Brain microvascular endothelial cell (primary cell): ENCODE measurements at regions not wholly inside any gene's neighbourhood (a gene's known extent, or its start where the extent isn't known, plus 50 kb on each side); places are given as distances from the start of the nearest gene placed in this dataset.
A peak's percentile ranks its signal among the peaks of the same experiment; 100 is the strongest.

Source experiments
- DNase-seq: peaks from one replicate; pipeline ENCODE4 v3.0.0-alpha.2; 2020
- H3K27ac ChIP-seq: fragments of 250-450 bp; sonication (Bioruptor Pico); 2 replicates; pipeline ENCODE4 v1.5.1; 2020; ENCODE audit warnings: mild to moderate bottlenecking, moderate library complexity
- H3K27me3 ChIP-seq: fragments of 250-450 bp; sonication (Bioruptor Pico); replicated peaks from 2 replicates; pipeline ENCODE4 v1.5.1; 2020; ENCODE audit warnings: mild to moderate bottlenecking
- H3K36me3 ChIP-seq: fragments of 250-450 bp; sonication (Bioruptor Pico); replicated peaks from 2 replicates; pipeline ENCODE4 v1.5.1; 2020; ENCODE audit warnings: mild to moderate bottlenecking
- H3K4me3 ChIP-seq: 2 replicates; pipeline ENCODE4 v1.5.1; 2011; ENCODE audit warnings: low read depth, mild to moderate bottlenecking, control low read depth, low read length, moderate library complexity
- in situ Hi-C: cut with HindIII; loops from 2 replicates; pipeline ENCODE4 v1.10.0; 2017; ENCODE audit warnings: low sequenced_read_pairs, low pct_ligation_motif_present
- TF ChIP-seq, protein P1 (sequence below): IDR thresholded peaks from 2 replicates; pipeline ENCODE4 v1.5.1; 2011; ENCODE audit warnings: low read depth, mild to moderate bottlenecking, moderate library complexity, low read length, control low read depth, inconsistent platforms; ENCODE audit errors: missing control alignments

- in situ Hi-C loops, result no loop called here
- DNase-seq, result no peak
Measured at GRCh38 chr11:91813263-91813662, 411.4 kb upstream of the FAT3 start.

DNA sequence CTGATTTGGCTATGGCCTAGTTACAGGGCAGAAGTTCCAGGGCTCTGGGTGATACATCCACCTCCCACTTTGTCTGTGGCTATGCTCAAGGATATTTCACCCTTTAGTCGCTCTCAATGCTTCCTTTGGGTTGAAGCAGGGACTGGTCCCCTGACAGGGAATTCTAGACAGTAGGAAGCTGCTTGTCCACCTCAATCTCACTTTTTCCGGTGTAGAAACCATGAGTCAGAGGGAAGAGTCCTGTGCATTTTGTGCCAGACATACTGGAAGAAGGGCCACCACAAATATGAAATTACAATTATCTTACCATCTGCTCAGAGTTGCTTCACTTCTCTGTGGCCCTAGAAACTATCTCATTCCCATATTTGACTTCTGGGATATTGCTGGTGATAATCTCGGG is 413.7 kb upstream of the FAT3 start:
- no peak for DNase-seq
- Histone ChIP-seq H3K4me3 (no peak overlapping the region), H3K36me3 (no peaks in the 10 kb centered on the region), H3K27me3 (no peaks in the 10 kb centered on the region), H3K27ac (no peak overlapping the region)
- TF ChIP-seq, protein P1, sequence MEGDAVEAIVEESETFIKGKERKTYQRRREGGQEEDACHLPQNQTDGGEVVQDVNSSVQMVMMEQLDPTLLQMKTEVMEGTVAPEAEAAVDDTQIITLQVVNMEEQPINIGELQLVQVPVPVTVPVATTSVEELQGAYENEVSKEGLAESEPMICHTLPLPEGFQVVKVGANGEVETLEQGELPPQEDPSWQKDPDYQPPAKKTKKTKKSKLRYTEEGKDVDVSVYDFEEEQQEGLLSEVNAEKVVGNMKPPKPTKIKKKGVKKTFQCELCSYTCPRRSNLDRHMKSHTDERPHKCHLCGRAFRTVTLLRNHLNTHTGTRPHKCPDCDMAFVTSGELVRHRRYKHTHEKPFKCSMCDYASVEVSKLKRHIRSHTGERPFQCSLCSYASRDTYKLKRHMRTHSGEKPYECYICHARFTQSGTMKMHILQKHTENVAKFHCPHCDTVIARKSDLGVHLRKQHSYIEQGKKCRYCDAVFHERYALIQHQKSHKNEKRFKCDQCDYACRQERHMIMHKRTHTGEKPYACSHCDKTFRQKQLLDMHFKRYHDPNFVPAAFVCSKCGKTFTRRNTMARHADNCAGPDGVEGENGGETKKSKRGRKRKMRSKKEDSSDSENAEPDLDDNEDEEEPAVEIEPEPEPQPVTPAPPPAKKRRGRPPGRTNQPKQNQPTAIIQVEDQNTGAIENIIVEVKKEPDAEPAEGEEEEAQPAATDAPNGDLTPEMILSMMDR, result no peak
- in situ Hi-C loops, result no loop called here

More at GRCh38 chr11:91813263-91813662, 411.4 kb upstream of the FAT3 start:
- Histone ChIP-seq H3K36me3 (no peaks in the 10 kb centered on the region), H3K27ac (no peak overlapping the region), H3K4me3 (no peak overlapping the region), H3K27me3 (no peaks in the 10 kb centered on the region)
- TF ChIP-seq, protein P1, result no peak

DNA sequence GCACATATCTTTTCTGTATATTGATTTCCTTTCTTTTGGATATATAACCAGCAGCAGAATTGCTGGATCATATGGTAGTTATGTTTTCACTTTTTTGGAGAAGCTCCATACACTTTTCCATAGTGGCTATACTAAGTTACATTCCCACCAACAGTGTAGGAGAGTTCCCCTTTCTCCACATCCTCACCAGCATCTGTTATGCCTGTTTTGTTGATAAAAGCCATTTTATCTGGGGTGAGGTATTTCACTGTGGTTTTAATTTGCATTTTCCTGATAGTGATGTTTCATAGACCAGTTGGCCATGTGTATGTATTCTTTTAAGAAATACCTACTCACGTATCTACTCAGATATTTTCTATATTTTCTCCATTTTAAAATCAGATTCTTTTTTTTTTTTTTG is 419.3 kb upstream of the FAT3 start:
- DNase-seq, result no peak
- in situ Hi-C loops, result no loop called here

GRCh38 chr11:91804042-91804441 is 420.6 kb upstream of the FAT3 start:
- Histone ChIP-seq H3K27ac (no peak overlapping the region), H3K36me3 (no peaks in the 10 kb centered on the region), H3K27me3 (no peaks in the 10 kb centered on the region), H3K4me3 (no peak overlapping the region)
- in situ Hi-C loops, result no loop called here
- TF ChIP-seq, protein P1, result no peak
- DNase-seq, result peak; percentile 27

More for the DNA sequence above, 419.3 kb upstream of the FAT3 start:
- TF ChIP-seq, protein P1, result no peak
- Histone ChIP-seq H3K4me3 (no peak overlapping the region), H3K36me3 (no peaks in the 10 kb centered on the region), H3K27me3 (no peaks in the 10 kb centered on the region), H3K27ac (no peak overlapping the region)

DNA sequence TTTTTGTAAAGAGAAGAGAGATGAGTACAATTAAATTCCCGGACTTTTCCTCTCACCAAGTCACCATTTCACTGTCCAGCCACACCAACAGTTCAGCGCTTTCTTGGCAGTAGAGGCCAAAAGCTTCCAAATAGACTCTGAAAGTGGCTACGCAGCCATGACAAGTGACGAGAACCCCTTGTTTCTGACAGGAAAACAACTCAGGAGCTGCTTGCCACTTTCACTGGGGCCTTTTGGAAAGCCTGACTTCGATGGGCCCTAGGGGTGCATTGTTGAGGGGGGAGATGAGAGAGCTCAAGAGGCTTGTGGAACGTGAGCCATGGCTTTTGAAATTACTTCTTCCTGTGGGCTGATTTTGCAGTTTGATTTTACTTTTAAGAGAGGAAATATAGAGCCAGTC is 422.1 kb upstream of the FAT3 start:
- no peaks in the 10 kb centered on the region for H3K27me3 ChIP-seq
- H3K36me3 ChIP-seq, result no peaks in the 10 kb centered on the region
- H3K4me3 ChIP-seq, result no peak overlapping the region
- H3K27ac ChIP-seq, result no peak overlapping the region
- in situ Hi-C loops, result no loop called here
- TF ChIP-seq, protein P1, result no peak
- no peak for DNase-seq

DNA sequence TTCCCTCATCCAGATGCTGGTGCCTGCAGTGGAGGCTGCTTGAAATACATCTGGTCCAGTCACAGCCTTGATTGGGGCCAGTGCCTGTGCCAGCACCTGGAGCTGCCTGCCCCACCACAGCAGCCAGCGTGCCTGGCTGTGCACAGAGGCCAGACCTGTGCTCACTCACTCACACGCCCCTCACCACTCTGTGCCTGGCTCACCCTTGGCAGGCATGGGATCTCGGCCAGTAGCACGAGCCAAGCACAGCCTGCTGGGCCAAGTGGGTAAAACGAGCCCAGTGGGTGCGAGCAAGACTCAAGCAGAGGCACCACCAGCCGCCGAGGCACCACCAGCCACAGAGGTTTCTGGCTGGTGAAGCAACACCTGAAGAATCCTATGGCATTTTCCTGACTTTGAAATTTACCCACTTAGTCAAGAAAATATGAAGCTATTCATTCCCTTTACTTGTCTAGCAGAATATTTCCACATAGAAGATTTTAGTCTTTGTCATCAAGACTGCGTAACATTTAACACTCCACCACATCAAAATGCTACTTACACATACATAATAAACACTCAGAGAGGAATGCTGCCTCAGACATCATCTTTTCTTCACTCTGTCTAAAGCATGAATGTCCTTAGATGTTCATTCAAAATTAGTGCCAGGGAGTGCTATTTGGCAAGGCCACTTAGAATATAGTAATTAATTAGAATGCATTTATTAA is 424.3 kb upstream of the FAT3 start:
- Histone ChIP-seq H3K4me3 (no peak overlapping the region), H3K27ac (no peak overlapping the region), H3K27me3 (no peaks in the 10 kb centered on the region), H3K36me3 (no peaks in the 10 kb centered on the region)
- in situ Hi-C loops, result no loop called here
- TF ChIP-seq, protein P1, result no peak
- no peak for DNase-seq
